ENCODE measurements at regions not wholly inside any gene's neighbourhood (a gene's known extent, or its start where the extent isn't known, plus 50 kb on each side); places are given as distances from the start of the nearest gene placed in this dataset.

- no peak for FAIRE-seq
- WGBS, 2 experiments (ENCODE audit: extremely low coverage in 1 of 2, insufficient coverage in 1 of 2, insufficient read length in 1 of 2, insufficient replicate concordance in 2 of 2, low coverage in 1 of 2, low lambda C conversion rate in 2 of 2, missing lambda C conversion rate in 1 of 2), result 92% methylated on average over 12 of the region's 12 CpGs; no CpG with 5 or more reads in 1 of the 2 experiments
- no peak overlapping the region for H3K4me2 ChIP-seq (ENCODE audit: insufficient read depth in 1 of 2, low read depth in 2 of 2, low read length in 2 of 2)
- TF ChIP-seq NANOG (IDR thresholded peaks at IDR 0.05; ENCODE audit: insufficient read depth, low read depth, low read length, poor library complexity, severe bottlenecking) (no peak), RFX5 (IDR thresholded peaks at IDR 0.05; ENCODE audit: borderline replicate concordance, low read depth, low read length) (no peak), HDAC2 (IDR thresholded peaks at IDR 0.05; ENCODE audit: borderline replicate concordance in 1 of 2, low read depth in 2 of 2, low read length in 2 of 2) (no peak), ATF2 (IDR thresholded peaks at IDR 0.05; ENCODE audit: low read length) (no peak), POLR2AphosphoS5 (IDR thresholded peaks at IDR 0.05; ENCODE audit: low read depth, low read length) (no peak), SRF (IDR thresholded peaks at IDR 0.05; ENCODE audit: low read depth, low read length) (no peak), TCF12 (IDR thresholded peaks at IDR 0.05; ENCODE audit: low read depth, low read length) (no peak), MAFK (IDR thresholded peaks at IDR 0.05; ENCODE audit: low read depth, low read length) (no peak), CBX5 (IDR thresholded peaks at IDR 0.05; ENCODE audit: low read depth, low read length) (no peak), KDM4A (IDR thresholded peaks at IDR 0.05; ENCODE audit: low read depth, low read length, severe bottlenecking) (no peak)
Observed at GRCh38 chr4:38565271-38566199, 98.5 kb upstream of the KLF3 start.

More at GRCh38 chr4:38565271-38566199, 98.5 kb upstream of the KLF3 start:
- H2BK5ac ChIP-seq (ENCODE audit: low read depth, low read length), result no peak overlapping the region
- H3K36me3 ChIP-seq (ENCODE audit: control insufficient read depth in 2 of 4, insufficient read depth in 4 of 4, low read length in 3 of 4), result no peaks in the 10 kb centered on the region
- H3K14ac ChIP-seq (ENCODE audit: insufficient read length), result no peak overlapping the region
- no peaks in the 10 kb centered on the region for H4K20me1 ChIP-seq (replicated peaks in 1 of 2; ENCODE audit: control insufficient read depth in 1 of 2, insufficient read depth in 2 of 2, low read length in 2 of 2)
- H3K23me2 ChIP-seq (ENCODE audit: low read depth, low read length), result no peaks in the 10 kb centered on the region
- H3K56ac ChIP-seq (replicated peaks; ENCODE audit: insufficient read length, low read depth, low read length), result no peak overlapping the region
- no peaks in the 10 kb centered on the region for H3K79me1 ChIP-seq (ENCODE audit: low read depth, low read length)
- ChIA-PET POLR2A (ENCODE audit: partially characterized antibody) (no interaction called here), CTCF (ENCODE audit: partially characterized antibody) (interaction anchor here (0.6 to 0.7 kb wide), 2 partner anchors 13 to 165 kb away, joined by 3 to 4 read pairs; no protein-coding TSS in a partner anchor)
- no peak overlapping the region for H2AFZ ChIP-seq (ENCODE audit: low read length)
- no peaks in the 10 kb centered on the region for H3K27me3 ChIP-seq (replicated peaks in 1 of 4; ENCODE audit: control insufficient read depth in 3 of 4, extremely low read depth in 1 of 4, insufficient read depth in 3 of 4, low read length in 3 of 4)
- H3K4me3 ChIP-seq (ENCODE audit: extremely low read depth in 1 of 4, insufficient read depth in 2 of 4, low read depth in 3 of 4, low read length in 4 of 4), result no peak overlapping the region
- no peak overlapping the region for H3K9ac ChIP-seq (replicated peaks in 1 of 4; ENCODE audit: extremely low read depth in 1 of 4, low read depth in 3 of 4, low read length in 3 of 4)
- no peak overlapping the region for H3K23ac ChIP-seq (ENCODE audit: insufficient read length)
- no peak overlapping the region for H3K18ac ChIP-seq (ENCODE audit: extremely low read depth, low read length)
- H2BK12ac ChIP-seq (ENCODE audit: low read depth, low read length), result no peak overlapping the region
- H4K8ac ChIP-seq (ENCODE audit: extremely low read depth, insufficient read depth, low read length), result no peak overlapping the region
- no peak overlapping the region for H2AK5ac ChIP-seq (ENCODE audit: low read depth, low read length)
- no peak overlapping the region for H2BK120ac ChIP-seq (replicated peaks; ENCODE audit: low read depth, low read length)
- H4K91ac ChIP-seq (replicated peaks; ENCODE audit: insufficient read length, low read length), result no peak overlapping the region
- no peak overlapping the region for H4K5ac ChIP-seq (ENCODE audit: insufficient read length, low read depth, low read length)
- no peaks in the 10 kb centered on the region for H3K4me1 ChIP-seq (replicated peaks in 1 of 4; ENCODE audit: control insufficient read depth in 3 of 4, insufficient read depth in 4 of 4, low read length in 3 of 4)
- no peaks in the 10 kb centered on the region for H3K9me3 ChIP-seq (ENCODE audit: insufficient read depth in 2 of 2, low read depth in 1 of 2, low read length in 1 of 2)
- no peak overlapping the region for H2BK20ac ChIP-seq (ENCODE audit: low read length)
- no peak for DNase-seq (ENCODE audit: low read depth in 1 of 2, low spot score in 2 of 2)
- no peak overlapping the region for H2BK15ac ChIP-seq (ENCODE audit: low read length)
- H3K27ac ChIP-seq (ENCODE audit: low read depth, low read length), result no peak overlapping the region
- H3K4ac ChIP-seq (replicated peaks; ENCODE audit: insufficient read length, low read depth, low read length), result no peak overlapping the region
- H3K79me2 ChIP-seq (ENCODE audit: control insufficient read depth in 1 of 2, insufficient read depth in 2 of 2, low read length in 2 of 2), result no peaks in the 10 kb centered on the region
